ENCODE measurements at regions not wholly inside any gene's neighbourhood (a gene's known extent, or its start where the extent isn't known, plus 50 kb on each side); places are given as distances from the start of the nearest gene placed in this dataset.
A peak's percentile ranks its signal among the peaks of the same experiment; 100 is the strongest.

- intact Hi-C loops (cut with DNase I) = no loop called here
- H3K4me1 ChIP-seq = peaks cover 15% of the 10 kb centered on the region
- no peaks in the 10 kb centered on the region for H3K27me3 ChIP-seq
- TF ChIP-seq POLR2A (IDR thresholded peaks at IDR 0.05) (no peak), POLR2AphosphoS5 (IDR thresholded peaks at IDR 0.05; ENCODE audit: insufficient read depth in 1 of 2, low read depth in 1 of 2) (no peak)
- TF ChIP-seq, protein P1, sequence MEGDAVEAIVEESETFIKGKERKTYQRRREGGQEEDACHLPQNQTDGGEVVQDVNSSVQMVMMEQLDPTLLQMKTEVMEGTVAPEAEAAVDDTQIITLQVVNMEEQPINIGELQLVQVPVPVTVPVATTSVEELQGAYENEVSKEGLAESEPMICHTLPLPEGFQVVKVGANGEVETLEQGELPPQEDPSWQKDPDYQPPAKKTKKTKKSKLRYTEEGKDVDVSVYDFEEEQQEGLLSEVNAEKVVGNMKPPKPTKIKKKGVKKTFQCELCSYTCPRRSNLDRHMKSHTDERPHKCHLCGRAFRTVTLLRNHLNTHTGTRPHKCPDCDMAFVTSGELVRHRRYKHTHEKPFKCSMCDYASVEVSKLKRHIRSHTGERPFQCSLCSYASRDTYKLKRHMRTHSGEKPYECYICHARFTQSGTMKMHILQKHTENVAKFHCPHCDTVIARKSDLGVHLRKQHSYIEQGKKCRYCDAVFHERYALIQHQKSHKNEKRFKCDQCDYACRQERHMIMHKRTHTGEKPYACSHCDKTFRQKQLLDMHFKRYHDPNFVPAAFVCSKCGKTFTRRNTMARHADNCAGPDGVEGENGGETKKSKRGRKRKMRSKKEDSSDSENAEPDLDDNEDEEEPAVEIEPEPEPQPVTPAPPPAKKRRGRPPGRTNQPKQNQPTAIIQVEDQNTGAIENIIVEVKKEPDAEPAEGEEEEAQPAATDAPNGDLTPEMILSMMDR (IDR thresholded peaks at IDR 0.05) = no peak
- H3K27ac ChIP-seq = no peak overlapping the region
- H3K9me3 ChIP-seq = no peaks in the 10 kb centered on the region
- DNase-seq (ENCODE audit: extremely low spot score in 2 of 2) = no peak
- H3K36me3 ChIP-seq = no peaks in the 10 kb centered on the region
- no peak overlapping the region for H3K4me3 ChIP-seq
These were observed 334.7 kb downstream of the BCKDHB start for GRCh38 chr6:80441131-80441530.

GRCh38 chr6:80440496-80441115 lies 334.1 kb downstream of the BCKDHB start:
- intact Hi-C loops (cut with DNase I) = no loop called here
- Histone ChIP-seq H3K9me3 (no peaks in the 10 kb centered on the region), H3K27ac (no peak overlapping the region), H3K36me3 (no peaks in the 10 kb centered on the region), H3K4me1 (peaks cover 15% of the 10 kb centered on the region), H3K27me3 (no peaks in the 10 kb centered on the region), H3K4me3 (no peak overlapping the region)
- TF ChIP-seq POLR2AphosphoS5 (IDR thresholded peaks at IDR 0.05; ENCODE audit: insufficient read depth in 1 of 2, low read depth in 1 of 2) (no peak), POLR2A (IDR thresholded peaks at IDR 0.05) (no peak)
- TF ChIP-seq, protein P1 (IDR thresholded peaks at IDR 0.05) = no peak
- no peak for DNase-seq (ENCODE audit: extremely low spot score in 2 of 2)

DNA sequence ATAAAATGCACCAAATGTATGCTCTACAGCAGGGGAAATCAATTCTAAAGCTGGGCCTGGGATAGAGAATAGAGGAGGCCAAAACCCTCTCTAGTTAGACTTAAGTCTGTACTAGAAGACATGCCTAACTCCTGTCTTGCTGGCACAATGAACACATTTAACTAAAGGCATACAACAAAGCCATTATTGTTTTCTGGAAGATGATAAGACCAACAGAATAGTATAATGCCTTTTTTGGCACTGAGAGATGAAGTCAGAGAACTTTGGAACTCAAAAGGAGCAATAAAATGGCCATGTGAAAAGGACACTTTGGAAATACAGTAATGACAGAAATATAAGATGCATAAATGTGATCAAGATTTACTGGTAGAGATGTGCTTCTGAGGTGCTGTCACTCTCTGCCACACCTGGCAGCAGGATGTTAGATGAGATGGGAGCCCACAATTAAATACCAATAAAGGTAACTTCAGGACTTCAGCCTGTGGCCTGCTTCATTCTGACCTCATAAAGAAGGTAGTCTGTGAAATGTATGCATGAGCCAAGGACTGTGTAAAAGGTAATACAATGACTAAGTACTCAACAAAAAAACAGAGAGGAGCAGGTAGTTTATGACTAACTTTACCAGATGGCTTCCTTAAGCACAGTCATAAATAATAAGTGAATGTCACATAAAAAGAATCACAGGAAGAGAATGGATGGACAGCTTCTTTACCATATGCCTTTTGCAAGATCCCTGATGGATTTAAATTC lies 333.4 kb downstream of the BCKDHB start:
- intact Hi-C loops (cut with DNase I) = no loop called here
- TF ChIP-seq POLR2AphosphoS5 (IDR thresholded peaks at IDR 0.05; ENCODE audit: insufficient read depth in 1 of 2, low read depth in 1 of 2) = no peak
- TF ChIP-seq, protein P1 (IDR thresholded peaks at IDR 0.05) = no peak
- H3K27ac ChIP-seq = no peak overlapping the region
- peaks cover 15% of the 10 kb centered on the region for H3K4me1 ChIP-seq
- H3K9me3 ChIP-seq = no peaks in the 10 kb centered on the region
- no peak overlapping the region for H3K4me3 ChIP-seq
- H3K36me3 ChIP-seq = no peaks in the 10 kb centered on the region
- DNase-seq (ENCODE audit: extremely low spot score in 2 of 2) = no peak
- H3K27me3 ChIP-seq = no peaks in the 10 kb centered on the region

DNA sequence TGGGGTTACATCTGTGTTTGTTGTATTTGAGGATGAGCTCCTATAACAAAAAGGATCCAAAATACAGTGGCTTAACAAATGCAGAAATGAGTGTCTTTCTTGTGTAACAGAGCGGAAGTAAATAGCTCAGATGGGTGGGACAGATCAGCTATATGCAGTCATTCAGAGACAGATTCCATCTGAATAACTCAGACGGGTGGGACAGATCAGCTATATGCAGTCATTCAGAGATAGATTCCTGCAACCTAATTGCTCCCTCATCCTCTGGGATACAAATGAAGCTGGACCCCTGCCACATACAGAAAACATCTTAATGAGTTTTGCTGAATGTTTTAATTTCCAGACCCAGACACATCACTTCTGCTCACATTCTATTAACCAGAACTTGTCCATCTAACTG lies 332.3 kb downstream of the BCKDHB start:
- intact Hi-C loops (cut with DNase I) = no loop called here
- H3K36me3 ChIP-seq = no peaks in the 10 kb centered on the region

More for the DNA sequence above, 332.3 kb downstream of the BCKDHB start:
- DNase-seq (ENCODE audit: extremely low spot score in 2 of 2) = no peak
- Histone ChIP-seq H3K4me1 (peaks cover 15% of the 10 kb centered on the region), H3K27ac (no peak overlapping the region), H3K9me3 (no peaks in the 10 kb centered on the region), H3K4me3 (no peak overlapping the region), H3K27me3 (no peaks in the 10 kb centered on the region)
- TF ChIP-seq POLR2AphosphoS5 (IDR thresholded peaks at IDR 0.05; ENCODE audit: insufficient read depth in 1 of 2, low read depth in 1 of 2) = peak in 1 of 2 donors; percentile 39
- TF ChIP-seq, protein P1 (IDR thresholded peaks at IDR 0.05) = no peak
- TF ChIP-seq POLR2A (IDR thresholded peaks at IDR 0.05) = no peak
